Bronchial epithelial cell (primary cell): ENCODE measurements at regions not wholly inside any gene's neighbourhood (a gene's known extent, or its start where the extent isn't known, plus 50 kb on each side); places are given as distances from the start of the nearest gene placed in this dataset.
A peak's percentile ranks its signal among the peaks of the same experiment; 100 is the strongest.

Source experiments
- DNase-seq: peaks from one replicate; pipeline ENCODE4 v3.0.0-alpha.2; 2010; ENCODE audit warnings: low read depth
- FAIRE-seq: peaks from 2 replicates; lab custom pipeline; 2011; peaks lifted over from hg19 to GRCh38; lab: Jason Lieb, UNC
- H3K27me3 ChIP-seq: 2 replicates; pipeline ENCODE4 v1.5.1; 2011; ENCODE audit warnings: low read length; ENCODE audit not compliant: control insufficient read depth, insufficient read depth
- H3K36me3 ChIP-seq: 2 replicates; pipeline ENCODE4 v1.5.1; 2011; ENCODE audit warnings: low read length; ENCODE audit not compliant: control insufficient read depth, insufficient read depth
- H3K4me3 ChIP-seq: 2 replicates; pipeline ENCODE4 v1.5.1; 2011; ENCODE audit warnings: mild to moderate bottlenecking, low read depth, low read length, control low read depth
- TF ChIP-seq, protein P1 (sequence below): IDR thresholded peaks from 2 replicates; pipeline ENCODE4 v1.5.1; 2011; ENCODE audit warnings: mild to moderate bottlenecking, moderate library complexity, low read length, control low read depth, inconsistent platforms; ENCODE audit not compliant: insufficient read depth, severe bottlenecking

DNA sequence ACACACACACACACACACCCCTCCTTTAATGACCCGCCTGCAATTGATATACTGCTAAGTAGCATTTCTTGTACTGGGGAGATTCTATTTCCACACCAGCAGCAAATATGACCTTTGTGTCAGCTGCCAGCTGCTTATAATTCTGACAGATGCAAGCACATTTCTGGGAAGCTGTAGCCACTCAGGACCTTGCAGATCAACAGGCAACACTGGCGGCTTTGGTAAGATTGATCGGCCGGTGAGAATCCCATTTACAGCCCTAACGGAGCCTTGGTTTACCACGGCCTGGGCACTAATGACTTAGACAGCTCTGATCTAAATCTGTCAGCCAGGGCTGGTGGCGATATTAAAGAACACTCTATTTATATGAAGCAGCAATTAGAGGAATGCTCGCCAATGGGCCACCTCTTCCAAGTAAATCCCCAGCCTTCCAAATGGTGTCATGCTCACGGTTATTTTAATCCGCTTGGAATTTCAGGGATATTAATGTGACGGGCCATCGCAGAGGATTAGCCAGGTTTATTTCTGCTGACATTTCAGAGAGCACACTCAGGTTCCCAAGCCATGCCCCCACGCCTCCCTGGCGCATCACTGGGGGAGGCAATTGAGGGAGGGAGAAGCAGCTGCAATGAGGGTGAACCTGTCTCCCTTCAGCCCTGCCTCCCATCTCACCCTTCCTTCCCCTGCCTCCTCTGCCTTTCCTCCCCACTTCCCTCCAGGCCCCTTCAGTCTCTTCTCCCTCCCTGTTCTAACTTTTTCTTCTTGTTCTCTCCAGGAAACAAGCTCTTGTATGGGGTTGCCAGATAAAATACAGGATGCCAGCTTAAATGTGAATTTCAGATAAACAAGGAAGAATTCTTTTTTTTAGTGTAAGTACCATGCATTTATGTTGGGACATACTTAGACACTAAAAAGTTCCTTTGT lies 287.0 kb downstream of the TLE3 start:
- Histone ChIP-seq H3K27me3 (peaks cover 3% of the 10 kb centered on the region), H3K4me3 (no peak overlapping the region), H3K36me3 (no peaks in the 10 kb centered on the region)
- TF ChIP-seq, protein P1, sequence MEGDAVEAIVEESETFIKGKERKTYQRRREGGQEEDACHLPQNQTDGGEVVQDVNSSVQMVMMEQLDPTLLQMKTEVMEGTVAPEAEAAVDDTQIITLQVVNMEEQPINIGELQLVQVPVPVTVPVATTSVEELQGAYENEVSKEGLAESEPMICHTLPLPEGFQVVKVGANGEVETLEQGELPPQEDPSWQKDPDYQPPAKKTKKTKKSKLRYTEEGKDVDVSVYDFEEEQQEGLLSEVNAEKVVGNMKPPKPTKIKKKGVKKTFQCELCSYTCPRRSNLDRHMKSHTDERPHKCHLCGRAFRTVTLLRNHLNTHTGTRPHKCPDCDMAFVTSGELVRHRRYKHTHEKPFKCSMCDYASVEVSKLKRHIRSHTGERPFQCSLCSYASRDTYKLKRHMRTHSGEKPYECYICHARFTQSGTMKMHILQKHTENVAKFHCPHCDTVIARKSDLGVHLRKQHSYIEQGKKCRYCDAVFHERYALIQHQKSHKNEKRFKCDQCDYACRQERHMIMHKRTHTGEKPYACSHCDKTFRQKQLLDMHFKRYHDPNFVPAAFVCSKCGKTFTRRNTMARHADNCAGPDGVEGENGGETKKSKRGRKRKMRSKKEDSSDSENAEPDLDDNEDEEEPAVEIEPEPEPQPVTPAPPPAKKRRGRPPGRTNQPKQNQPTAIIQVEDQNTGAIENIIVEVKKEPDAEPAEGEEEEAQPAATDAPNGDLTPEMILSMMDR = no peak
- DNase-seq (no peak), FAIRE-seq (no peak)

DNA sequence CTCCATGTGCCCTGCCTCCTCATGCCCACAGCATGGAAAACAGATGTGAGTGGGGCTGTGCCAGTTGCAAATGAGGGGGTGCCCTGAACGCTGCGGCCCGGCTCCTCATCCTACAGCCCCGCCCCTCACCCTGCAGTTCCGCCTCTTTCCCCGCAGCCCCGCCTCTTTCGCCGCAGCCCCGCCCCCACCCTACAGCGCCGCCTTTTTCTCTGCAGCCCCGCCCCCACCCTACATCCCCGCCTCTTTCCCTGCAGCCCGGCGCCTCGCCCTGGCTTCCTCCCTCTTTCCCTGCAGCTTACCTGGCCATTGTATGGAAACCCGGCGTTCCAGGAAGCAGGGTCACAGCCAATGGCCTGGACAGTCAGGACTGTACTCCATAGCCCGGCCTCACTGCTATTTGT lies 284.9 kb downstream of the TLE3 start:
- FAIRE-seq (no peak), DNase-seq (no peak)
- Histone ChIP-seq H3K4me3 (no peak overlapping the region), H3K27me3 (peaks cover 3% of the 10 kb centered on the region), H3K36me3 (no peaks in the 10 kb centered on the region)
- TF ChIP-seq, protein P1 = no peak

DNA sequence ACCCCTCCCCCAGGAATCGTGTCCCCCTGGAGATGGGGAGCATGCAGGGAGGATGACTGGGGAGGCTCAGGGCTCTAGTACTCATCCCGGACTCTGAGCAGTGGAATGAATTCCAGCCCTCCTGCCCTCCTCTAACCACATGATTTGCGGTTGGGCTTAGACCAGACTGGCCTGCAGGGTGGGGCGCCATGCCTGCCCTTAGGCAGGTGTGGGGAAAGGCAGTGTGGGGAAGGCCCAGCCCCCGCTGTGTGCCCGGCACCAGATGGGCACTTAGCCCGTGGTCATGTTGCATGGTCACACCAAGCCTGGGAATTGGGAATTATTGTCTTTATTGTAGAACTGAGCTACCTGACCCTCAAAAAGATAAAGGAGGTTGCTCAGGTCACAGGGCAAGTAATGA lies 283.8 kb downstream of the TLE3 start:
- peak; percentile 62 for FAIRE-seq
- H3K36me3 ChIP-seq = no peaks in the 10 kb centered on the region
- peaks cover 3% of the 10 kb centered on the region for H3K27me3 ChIP-seq
- DNase-seq = no peak
- H3K4me3 ChIP-seq = no peak overlapping the region
- TF ChIP-seq, protein P1 = no peak

DNA sequence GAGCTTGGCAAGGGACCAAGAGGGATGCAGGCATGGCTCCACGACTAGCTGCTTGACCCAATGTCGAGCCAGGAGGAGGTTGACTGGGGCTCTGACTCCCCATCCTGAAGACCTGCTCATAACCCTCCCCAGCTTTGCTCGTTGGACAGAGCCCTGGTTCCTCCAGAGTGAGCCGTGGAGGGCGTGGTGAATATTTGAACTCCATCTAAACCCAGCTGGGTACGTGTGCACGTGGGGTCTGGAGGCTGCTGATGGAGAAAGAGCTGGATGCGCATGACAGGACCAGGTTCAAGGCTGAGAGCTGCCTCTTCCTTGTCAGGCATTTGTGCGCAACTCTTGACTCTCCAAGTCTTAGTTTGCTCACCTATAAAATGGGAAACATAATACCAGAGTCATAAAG lies 282.8 kb downstream of the TLE3 start:
- TF ChIP-seq, protein P1 = no peak
- peak; percentile 72 for FAIRE-seq
- DNase-seq = no peak
- H3K36me3 ChIP-seq = no peaks in the 10 kb centered on the region
- no peak overlapping the region for H3K4me3 ChIP-seq
- H3K27me3 ChIP-seq = peaks cover 3% of the 10 kb centered on the region

DNA sequence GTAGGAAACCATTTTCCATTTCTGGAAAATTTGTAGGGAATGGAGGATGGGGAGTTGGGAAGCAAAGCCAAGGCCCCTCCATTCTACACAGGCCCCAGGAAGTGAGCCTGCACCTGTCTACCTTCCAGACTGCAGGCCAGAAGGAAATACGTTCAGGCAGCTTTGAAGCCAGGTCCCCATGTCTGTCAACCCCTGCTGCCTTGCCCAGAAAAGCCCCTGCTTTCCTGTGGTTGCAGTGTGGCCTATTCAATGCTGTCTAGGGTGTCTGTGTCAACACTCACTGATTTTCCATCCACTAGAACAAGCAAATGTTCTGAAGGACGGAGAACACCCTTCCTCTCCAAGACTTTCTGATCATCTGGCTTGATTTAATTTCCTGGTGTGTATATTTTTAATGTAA lies 281.9 kb downstream of the TLE3 start:
- H3K36me3 ChIP-seq = no peaks in the 10 kb centered on the region
- DNase-seq (no peak), FAIRE-seq (no peak)
- peaks cover 3% of the 10 kb centered on the region for H3K27me3 ChIP-seq
- no peak overlapping the region for H3K4me3 ChIP-seq
- TF ChIP-seq, protein P1 = no peak
